Sigmoid colon (tissue), 6 donors: ENCODE measurements at regions not wholly inside any gene's neighbourhood (a gene's known extent, or its start where the extent isn't known, plus 50 kb on each side); places are given as distances from the start of the nearest gene placed in this dataset.

Experiments used
- DNase-seq: peaks from one replicate; pipeline ENCODE4 v3.0.0-alpha.2; 2019
- H3K27ac ChIP-seq, 4 donors: fragments of 200-600 bp; sonication (generic); one replicate each; pipeline ENCODE4 v1.5.1; 2016 to 2019; ENCODE audit warnings: mild to moderate bottlenecking in 1 of 4
- H3K27me3 ChIP-seq, 3 donors: fragments of 200-600 bp; sonication (generic); one replicate each; pipeline ENCODE4 v1.5.1; 2019; ENCODE audit warnings: mild to moderate bottlenecking in 1 of 3
- H3K36me3 ChIP-seq, 4 donors: fragments of 200-600 bp; sonication (generic); one replicate each; pipeline ENCODE4 v1.5.1; 2016 to 2019
- H3K4me1 ChIP-seq, 4 donors: fragments of 200-600 bp; sonication (generic); one replicate each; pipeline ENCODE4 v1.5.1; 2017 to 2019
- H3K4me3 ChIP-seq, 4 donors: fragments of 200-600 bp; sonication (generic); one replicate each; pipeline ENCODE4 v1.5.1; 2017 to 2019; ENCODE audit warnings: mild to moderate bottlenecking in 2 of 4, moderate library complexity in 1 of 4
- H3K9me3 ChIP-seq, 4 donors: fragments of 200-600 bp in 3 of 4; sonication (generic) in 3 of 4; one replicate each; pipeline versions ENCODE4 v1.5.1 to v1.6.1; 2013 to 2019
- CTCF ChIP-seq, 4 experiments: fragments of 450-650 bp in 3 of 4; fragments of 200-600 bp in 1 of 4; IDR thresholded peaks; one replicate each; pipeline ENCODE4 v1.5.1; 2016 to 2019; ENCODE audit warnings: antibody characterized with exemption in 4 of 4, mild to moderate bottlenecking in 3 of 4, moderate library complexity in 2 of 4
- EP300 ChIP-seq, 4 donors: sonication (generic); formaldehyde crosslinking; IDR thresholded peaks; one replicate each; pipeline ENCODE4 v1.6.1; 2017; ENCODE audit warnings: antibody characterized with exemption in 4 of 4
- POLR2A ChIP-seq, 2 donors: fragments of 450-650 bp; IDR thresholded peaks; one replicate each; pipeline ENCODE4 v1.6.1; 2016; ENCODE audit warnings: antibody characterized with exemption in 2 of 2, mild to moderate bottlenecking in 2 of 2, moderate library complexity in 2 of 2
- POLR2AphosphoS5 ChIP-seq, 4 donors: sonication (generic); formaldehyde crosslinking; IDR thresholded peaks; one replicate each; pipeline ENCODE4 v1.6.1; 2017; ENCODE audit warnings: antibody characterized with exemption in 4 of 4
- WGBS, 2 donors: extraction: QIAGEN DNeasy Blood & Tissue Kit; methylation state at CpG; one replicate each; pipeline ENCODE4 v1.1.7; 2013; 5-methylcytosine and 5-hydroxymethylcytosine counted together
- intact Hi-C: fragments of 100-400 bp; cut with DNase I; formaldehyde crosslinking; loops from one replicate; pipeline ENCODE4 v1.15.1; 2023
- donor health status: healthy with polysubstance abuse.
- donor health status: healthy.

GRCh38 chr18:8504424-8504823 lies 104.8 kb upstream of the RAB12 start:
- 60 to 72% methylated on average over 3 of the region's 3 CpGs for WGBS, 2 donors

GRCh38 chr18:8504880-8505435 lies 104.3 kb upstream of the RAB12 start:
- H3K27ac ChIP-seq: no peak overlapping the region
- H3K4me3 ChIP-seq: no peak overlapping the region
- intact Hi-C loops: no loop called here
- peaks cover 0 to 29% (median 19%) of the 10 kb centered on the region in 4 donors for H3K4me1 ChIP-seq
- WGBS, 2 donors: 65 to 81% methylated on average over 9 of the region's 9 CpGs
- H3K27me3 ChIP-seq: no peaks in the 10 kb centered on the region
- DNase-seq: peak; percentile 35
- no peaks in the 10 kb centered on the region for H3K36me3 ChIP-seq
- no peaks in the 10 kb centered on the region for H3K9me3 ChIP-seq
- TF ChIP-seq POLR2AphosphoS5 (IDR thresholded peaks at IDR 0.05): no peak
- no peak for TF ChIP-seq POLR2A (IDR thresholded peaks at IDR 0.05)
- TF ChIP-seq EP300 (IDR thresholded peaks at IDR 0.05): no peak
- no peak for TF ChIP-seq CTCF (IDR thresholded peaks at IDR 0.05)

More at GRCh38 chr18:8504424-8504823, 104.8 kb upstream of the RAB12 start:
- no peaks in the 10 kb centered on the region for H3K27me3 ChIP-seq
- intact Hi-C loops: no loop called here
- no peak overlapping the region for H3K4me3 ChIP-seq
- H3K4me1 ChIP-seq: peaks cover 0 to 34% (median 21%) of the 10 kb centered on the region in 4 donors
- no peaks in the 10 kb centered on the region for H3K36me3 ChIP-seq
- no peak overlapping the region for H3K27ac ChIP-seq
- DNase-seq: peak; percentile 14
- no peaks in the 10 kb centered on the region for H3K9me3 ChIP-seq
- no peak for TF ChIP-seq EP300 (IDR thresholded peaks at IDR 0.05)
- TF ChIP-seq POLR2AphosphoS5 (IDR thresholded peaks at IDR 0.05): no peak
- no peak for TF ChIP-seq CTCF (IDR thresholded peaks at IDR 0.05)
- no peak for TF ChIP-seq POLR2A (IDR thresholded peaks at IDR 0.05)

GRCh38 chr18:8506251-8507049 lies 102.8 kb upstream of the RAB12 start:
- no peak overlapping the region for H3K4me3 ChIP-seq
- H3K27ac ChIP-seq: no peak overlapping the region
- DNase-seq: peak; percentile 19
- WGBS, 2 donors: 87 to 91% methylated on average over 10 of the region's 10 CpGs
- peaks cover 0 to 14% (median 5%) of the 10 kb centered on the region in 4 donors for H3K4me1 ChIP-seq
- TF ChIP-seq POLR2A (IDR thresholded peaks at IDR 0.05) (no peak), EP300 (IDR thresholded peaks at IDR 0.05) (no peak), POLR2AphosphoS5 (IDR thresholded peaks at IDR 0.05) (no peak), CTCF (IDR thresholded peaks at IDR 0.05) (no peak)
- H3K27me3 ChIP-seq: no peaks in the 10 kb centered on the region
- intact Hi-C loops: no loop called here
- no peaks in the 10 kb centered on the region for H3K36me3 ChIP-seq
- H3K9me3 ChIP-seq: no peaks in the 10 kb centered on the region

GRCh38 chr18:8507361-8507760 lies 101.9 kb upstream of the RAB12 start:
- no peak overlapping the region for H3K27ac ChIP-seq
- intact Hi-C loops: no loop called here
- DNase-seq: peak; percentile 37
- no peak overlapping the region for H3K4me3 ChIP-seq
- TF ChIP-seq POLR2A (IDR thresholded peaks at IDR 0.05) (no peak), EP300 (IDR thresholded peaks at IDR 0.05) (no peak), POLR2AphosphoS5 (IDR thresholded peaks at IDR 0.05) (no peak), CTCF (IDR thresholded peaks at IDR 0.05) (peak in 2 of 4 experiments; percentile 16 to 20)
- 30 to 32% methylated on average over 5 of the region's 5 CpGs for WGBS, 2 donors
- peaks cover 0 to 12% (median 4%) of the 10 kb centered on the region in 4 donors for H3K4me1 ChIP-seq
- no peaks in the 10 kb centered on the region for H3K36me3 ChIP-seq
- H3K27me3 ChIP-seq: no peaks in the 10 kb centered on the region
- H3K9me3 ChIP-seq: no peaks in the 10 kb centered on the region
